CD14-positive monocyte (primary cell): ENCODE measurements at regions not wholly inside any gene's neighbourhood (a gene's known extent, or its start where the extent isn't known, plus 50 kb on each side); places are given as distances from the start of the nearest gene placed in this dataset.

Experiments
- DNase-seq, 3 donors: peaks; one replicate each; pipeline ENCODE4 v3.0.0-alpha.2; 2011 to 2022
- H2AFZ ChIP-seq: 2 replicates; pipeline ENCODE4 v1.6.0; 2012; ENCODE audit warnings: mild to moderate bottlenecking, low read depth, low read length, inconsistent platforms; ENCODE audit not compliant: insufficient read depth, poor library complexity, severe bottlenecking
- H3K27ac ChIP-seq, 2 donors: 1 replicate in 1 of 2; 2 replicates in 1 of 2; pipeline ENCODE4 v1.5.1; 2012 to 2013; ENCODE audit warnings: low read length in 2 of 2, control low read depth in 1 of 2, inconsistent platforms in 1 of 2, low read depth in 1 of 2, mild to moderate bottlenecking in 1 of 2
- H3K27me3 ChIP-seq, 2 donors: one replicate each; pipeline versions ENCODE4 v1.6.0 to v1.6.1; 2011 to 2013; ENCODE audit warnings: low read length in 2 of 2; ENCODE audit not compliant: control insufficient read depth in 2 of 2, insufficient read depth in 2 of 2
- H3K36me3 ChIP-seq, 2 donors: replicated peaks in 1 of 2; 1 replicate in 1 of 2; 2 replicates in 1 of 2; pipeline versions ENCODE4 v1.5.1 to v1.6.1; 2012 to 2013; ENCODE audit warnings: low read length in 2 of 2, control low read depth in 1 of 2, inconsistent platforms in 1 of 2, mild to moderate bottlenecking in 1 of 2; ENCODE audit not compliant: insufficient read depth in 2 of 2, control insufficient read depth in 1 of 2
- H3K4me1 ChIP-seq, 2 donors: 1 replicate in 1 of 2; 2 replicates in 1 of 2; pipeline versions ENCODE4 v1.5.1 to v1.6.1; 2012 to 2013; ENCODE audit warnings: low read length in 2 of 2, control low read depth in 1 of 2, inconsistent platforms in 1 of 2, mild to moderate bottlenecking in 1 of 2, moderate library complexity in 1 of 2; ENCODE audit not compliant: insufficient read depth in 2 of 2, control insufficient read depth in 1 of 2
- H3K4me2 ChIP-seq: replicated peaks from 2 replicates; pipeline ENCODE3; 2012; ENCODE audit warnings: low read length, moderate library complexity, mild to moderate bottlenecking; ENCODE audit not compliant: poor library complexity, severe bottlenecking; ENCODE audit errors: extremely low read depth
- H3K4me3 ChIP-seq, 3 experiments: fragments of 200-600 bp in 1 of 3; sonication (generic) in 1 of 3; replicated peaks in 1 of 3; 1 replicate in 2 of 3; 2 replicates in 1 of 3; pipeline ENCODE4 v1.5.1; 2011 to 2013; ENCODE audit warnings: low read length in 3 of 3, mild to moderate bottlenecking in 3 of 3, control low read depth in 2 of 3, low read depth in 2 of 3, inconsistent platforms in 1 of 3, moderate library complexity in 1 of 3
- H3K79me2 ChIP-seq: 2 replicates; pipeline ENCODE4 v1.6.0; 2012; ENCODE audit warnings: mild to moderate bottlenecking, control low read depth, inconsistent platforms, low read length, moderate library complexity; ENCODE audit not compliant: insufficient read depth
- H3K9ac ChIP-seq: 2 replicates; pipeline ENCODE4 v1.6.0; 2017; ENCODE audit warnings: low read length, mild to moderate bottlenecking; ENCODE audit not compliant: insufficient read depth, poor library complexity, severe bottlenecking
- H3K9me3 ChIP-seq, 2 donors: replicated peaks in 1 of 2; 1 replicate in 1 of 2; 2 replicates in 1 of 2; pipeline versions ENCODE4 v1.5.1 to v1.6.1; 2012 to 2013; ENCODE audit warnings: low read length in 2 of 2, control low read depth in 1 of 2; ENCODE audit not compliant: control insufficient read depth in 1 of 2, insufficient read depth in 1 of 2
- H4K20me1 ChIP-seq: 2 replicates; pipeline ENCODE4 v1.6.0; 2012; ENCODE audit warnings: mild to moderate bottlenecking, low read length, control low read depth, moderate library complexity; ENCODE audit not compliant: insufficient read depth
- H3K27ac Mint-ChIP-seq, 7 donors: one replicate each; pipeline ENCODE4 v1.8.0; 2020; ENCODE audit warnings: mild to moderate bottlenecking in 7 of 7, mixed read lengths in 7 of 7, moderate library complexity in 6 of 7, inconsistent platforms in 2 of 7
- H3K27me3 Mint-ChIP-seq, 3 donors: one replicate each; pipeline ENCODE4 v1.8.0; 2021 to 2022; ENCODE audit warnings: low read depth in 3 of 3, mild to moderate bottlenecking in 3 of 3, mixed read lengths in 3 of 3, moderate library complexity in 3 of 3, inconsistent platforms in 1 of 3
- H3K36me3 Mint-ChIP-seq, 2 donors: one replicate each; pipeline ENCODE4 v1.8.0; 2020; ENCODE audit warnings: mixed read lengths in 2 of 2, inconsistent platforms in 1 of 2, mild to moderate bottlenecking in 1 of 2
- H3K4me1 Mint-ChIP-seq: one replicate; pipeline ENCODE4 v1.8.0; 2020; ENCODE audit warnings: mild to moderate bottlenecking, mixed read lengths
- H3K4me3 Mint-ChIP-seq, 2 donors: one replicate each; pipeline ENCODE4 v1.8.0; 2020; ENCODE audit warnings: mild to moderate bottlenecking in 2 of 2, mixed read lengths in 2 of 2, moderate library complexity in 1 of 2
- H3K9me3 Mint-ChIP-seq, 7 donors: one replicate each; pipeline ENCODE4 v1.8.0; 2020 to 2022; ENCODE audit warnings: mixed read lengths in 7 of 7, mild to moderate bottlenecking in 6 of 7, moderate library complexity in 6 of 7, inconsistent platforms in 2 of 7
- CTCF ChIP-seq: fragments of 200-600 bp; IDR thresholded peaks from one replicate; pipeline ENCODE4 v1.8.0; 2022; ENCODE audit warnings: antibody characterized with exemption, mild to moderate bottlenecking
- WGBS: methylation state at CpG from one replicate; pipeline ENCODE4 v1.1.5; 2013; ENCODE audit warnings: missing lambda C conversion rate; ENCODE audit not compliant: insufficient coverage; 5-methylcytosine and 5-hydroxymethylcytosine counted together
- intact Hi-C, 2 donors: fragments of 100-400 bp; cut with micrococcal nuclease; formaldehyde crosslinking; loops; one replicate each; pipeline versions ENCODE4 v1.15.0 to v1.15.1; 2023

- no peaks in the 10 kb centered on the region for H4K20me1 ChIP-seq
- H3K36me3 ChIP-seq: no peaks in the 10 kb centered on the region
- H3K9ac ChIP-seq: no peak overlapping the region
- Mint-ChIP-seq H3K27ac (no peak overlapping the region), H3K9me3 (no peaks in the 10 kb centered on the region), H3K4me1 (peaks cover 8% of the 10 kb centered on the region), H3K36me3 (no peaks in the 10 kb centered on the region), H3K4me3 (no peak overlapping the region), H3K27me3 (no peaks in the 10 kb centered on the region)
- intact Hi-C loops: no loop called here
- no peak overlapping the region for H3K4me2 ChIP-seq
- H3K27ac ChIP-seq: no peak overlapping the region
- DNase-seq: no peak
- no CpG with 5 or more reads among the region's 2 CpGs for WGBS
- no peaks in the 10 kb centered on the region for H3K27me3 ChIP-seq
- no peak overlapping the region for H2AFZ ChIP-seq
- H3K9me3 ChIP-seq: no peaks in the 10 kb centered on the region
- H3K4me3 ChIP-seq: no peak overlapping the region
- no peak for TF ChIP-seq CTCF
- peaks cover 4 to 7% of the 10 kb centered on the region in 2 donors for H3K4me1 ChIP-seq
- no peaks in the 10 kb centered on the region for H3K79me2 ChIP-seq
Observed at GRCh38 chr10:60465801-60466200, 76.1 kb upstream of the ANK3 start.

DNA sequence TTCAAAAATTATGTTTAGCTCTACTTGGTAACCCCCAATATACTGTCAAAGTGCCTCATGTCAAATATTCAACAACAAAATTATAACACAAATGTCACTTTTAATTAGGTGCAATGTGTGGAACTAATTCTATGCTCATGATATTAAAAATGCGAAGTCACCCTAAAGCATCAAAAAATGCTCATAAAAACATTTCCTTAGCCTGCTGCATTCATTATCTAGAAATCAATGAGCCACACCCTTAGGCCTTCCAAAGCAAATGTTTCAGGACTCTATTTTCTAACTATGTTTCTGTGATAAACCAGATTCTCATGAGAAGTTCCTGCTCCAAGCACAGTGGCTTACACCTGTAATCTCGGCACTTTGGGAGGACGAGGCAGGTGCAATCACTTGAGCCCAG, 75.0 kb upstream of the ANK3 start:
- Histone ChIP-seq H3K36me3 (no peaks in the 10 kb centered on the region), H3K4me2 (no peak overlapping the region), H3K9me3 (no peaks in the 10 kb centered on the region), H3K79me2 (no peaks in the 10 kb centered on the region), H3K27ac (no peak overlapping the region), H3K27me3 (no peaks in the 10 kb centered on the region), H4K20me1 (no peaks in the 10 kb centered on the region), H3K4me3 (no peak overlapping the region), H2AFZ (no peak overlapping the region), H3K4me1 (peaks cover 4 to 7% of the 10 kb centered on the region in 2 donors), H3K9ac (no peak overlapping the region)
- no peaks in the 10 kb centered on the region for H3K36me3 Mint-ChIP-seq
- H3K4me1 Mint-ChIP-seq: peaks cover 8% of the 10 kb centered on the region
- no peak overlapping the region for H3K4me3 Mint-ChIP-seq
- H3K9me3 Mint-ChIP-seq: no peaks in the 10 kb centered on the region
- intact Hi-C loops: no loop called here
- H3K27ac Mint-ChIP-seq: no peak overlapping the region
- no peak for DNase-seq
- TF ChIP-seq CTCF: no peak
- H3K27me3 Mint-ChIP-seq: no peaks in the 10 kb centered on the region
- 92% methylated on average over 2 of the region's 3 CpGs for WGBS
